HG03565 (cell line): ENCODE measurements at regions not wholly inside any gene's neighbourhood (a gene's known extent, or its start where the extent isn't known, plus 50 kb on each side); places are given as distances from the start of the nearest gene placed in this dataset.
"Not testable (repeated sequence)": the region's sequence is repeated elsewhere in the genome, so short reads cannot be mapped to it uniquely, and the experiment has no call there.

Source experiments
- ATAC-seq: cut with Tn5 transposase; IDR thresholded peaks from one replicate; pipeline ENCODE4 v1.9.1; 2021; ENCODE audit warnings: mild to moderate bottlenecking, moderate library complexity; ENCODE audit not compliant: unreplicated experiment

DNA sequence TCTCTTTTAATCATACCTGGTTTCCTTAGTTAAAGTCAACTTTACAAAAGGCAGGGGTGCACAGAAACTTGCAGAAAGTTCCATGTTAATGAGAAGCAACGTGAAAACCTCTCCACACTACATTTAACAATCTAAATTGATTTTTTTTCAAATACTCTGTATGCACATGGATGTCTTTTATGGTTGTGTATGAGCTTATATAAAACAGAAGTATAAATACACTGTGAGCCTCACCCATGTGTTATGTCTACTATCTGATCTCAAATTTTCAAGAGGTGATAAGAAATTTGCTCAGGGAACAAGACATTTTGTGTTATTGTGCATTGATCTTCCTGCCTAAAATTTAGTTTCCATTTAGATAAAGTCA, 617.6 kb downstream of the ADCYAP1 start:
- ATAC-seq, result no peak

DNA sequence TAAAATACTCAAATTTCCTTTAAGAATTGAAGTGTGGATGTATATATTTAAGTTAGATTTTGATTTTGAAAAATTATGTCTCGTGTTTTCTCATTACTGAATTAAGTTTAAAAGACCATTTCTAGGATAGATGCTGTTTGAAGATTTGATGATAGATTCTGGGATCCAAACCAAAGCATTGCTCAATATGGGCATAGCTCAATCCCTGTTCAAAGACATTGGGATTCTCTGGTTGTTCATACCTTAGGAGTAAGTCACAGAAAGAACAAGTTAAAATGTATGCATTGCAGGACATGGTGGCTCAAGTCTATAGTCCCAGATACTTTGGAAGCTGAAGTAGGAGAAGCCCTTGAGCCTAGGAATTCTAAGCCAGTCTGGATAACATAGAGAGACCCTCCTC, 622.3 kb downstream of the ADCYAP1 start:
- no peak for ATAC-seq

DNA sequence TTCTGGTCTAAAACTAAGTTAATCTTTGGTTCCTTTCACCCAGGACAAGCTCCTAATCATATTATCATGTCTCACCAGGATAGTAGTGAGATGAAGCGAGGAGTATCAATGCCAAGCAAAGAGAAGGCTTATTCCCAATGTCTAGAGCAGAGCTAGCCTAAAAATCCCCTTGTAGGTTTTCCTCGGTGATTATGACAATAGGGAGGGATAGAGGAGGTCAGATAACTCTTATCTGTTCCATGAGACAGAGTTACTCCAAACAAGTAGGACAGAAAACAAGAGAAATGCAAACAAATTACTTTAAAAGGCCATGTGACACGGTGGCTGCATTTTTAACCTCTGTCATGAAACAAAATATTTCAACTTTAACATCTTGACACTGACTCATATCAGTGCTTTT, 623.1 kb downstream of the ADCYAP1 start:
- no peak for ATAC-seq

DNA sequence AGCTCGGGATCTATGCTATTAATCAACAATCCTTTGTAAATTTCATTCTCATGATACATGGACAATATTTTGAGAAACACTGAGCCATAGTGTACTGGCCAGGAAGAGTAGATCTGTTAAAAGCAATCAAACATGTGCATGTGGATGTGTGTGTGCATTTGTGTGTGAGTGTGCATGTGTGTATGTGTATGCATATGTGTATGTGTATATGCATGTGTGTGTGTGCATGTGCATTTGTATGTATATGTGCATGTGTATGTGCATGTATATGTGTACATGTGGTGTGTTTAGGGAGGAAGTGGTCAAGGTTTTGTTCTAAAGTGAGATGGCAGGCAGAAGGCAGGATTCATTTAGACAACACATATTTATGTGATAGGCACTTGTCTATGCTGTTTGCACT, 623.8 kb downstream of the ADCYAP1 start:
- no peak for ATAC-seq

DNA sequence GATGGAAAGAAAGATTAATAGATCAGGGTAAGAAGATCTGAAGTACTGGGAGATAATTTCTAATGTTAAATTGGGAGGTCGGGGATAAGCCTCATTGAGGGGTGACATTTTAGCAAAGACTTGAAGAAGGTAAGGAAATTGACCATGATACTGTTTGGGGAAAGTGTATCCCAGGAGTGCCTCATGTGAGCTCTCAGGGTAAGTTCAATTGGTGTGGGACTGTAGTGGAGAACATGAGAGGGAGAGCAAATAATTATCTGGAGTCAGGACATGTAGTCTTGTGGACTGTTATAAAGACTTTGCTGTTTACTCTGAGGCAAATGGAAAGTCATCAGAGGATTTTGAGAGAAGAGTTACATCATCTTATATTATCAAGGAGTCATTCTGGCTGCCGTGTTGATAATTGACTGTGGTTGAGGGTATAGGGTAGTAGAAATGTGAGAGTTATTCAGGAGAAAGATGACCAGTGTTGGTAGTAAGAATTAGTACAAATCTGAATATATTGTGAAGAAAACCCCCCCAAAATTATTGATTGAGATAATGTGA, 624.4 kb downstream of the ADCYAP1 start:
- no peak for ATAC-seq

DNA sequence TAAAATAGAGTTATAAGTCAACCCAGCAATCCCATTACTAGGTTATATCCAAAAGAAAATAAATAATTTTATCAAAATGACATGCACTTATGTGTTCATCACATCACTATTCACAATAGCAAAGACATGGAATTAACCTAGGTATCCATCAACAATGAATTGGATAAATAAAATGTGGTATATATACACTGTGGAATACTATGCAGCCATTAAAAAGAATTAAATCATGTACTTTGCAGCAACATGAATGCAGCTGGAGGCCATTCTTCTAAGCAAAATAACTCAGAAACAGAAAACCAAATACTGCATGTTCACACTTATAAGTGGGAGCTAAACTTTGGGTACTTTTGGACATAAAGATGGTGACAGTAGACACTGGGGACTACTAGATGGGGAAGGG, 626.0 kb downstream of the ADCYAP1 start:
- ATAC-seq, result no peak

DNA sequence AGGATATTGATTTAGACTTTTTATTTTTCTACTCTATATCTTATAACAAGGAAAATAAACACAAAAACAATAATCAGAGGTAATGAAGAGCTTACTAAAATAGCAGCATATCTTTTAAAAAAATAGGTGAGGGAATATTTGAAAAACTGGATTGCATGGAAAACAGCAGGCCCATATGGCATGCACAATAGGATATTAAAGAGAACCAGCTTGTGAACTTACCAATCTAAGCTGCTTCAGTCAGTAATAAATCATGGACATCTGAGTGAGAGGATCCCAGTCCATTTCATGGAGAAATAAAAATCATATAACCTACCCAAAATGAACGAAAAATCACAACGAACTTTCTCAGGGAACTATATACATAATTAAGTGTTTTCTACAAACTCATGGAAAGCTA, 634.6 kb downstream of the ADCYAP1 start:
- no peak for ATAC-seq

DNA sequence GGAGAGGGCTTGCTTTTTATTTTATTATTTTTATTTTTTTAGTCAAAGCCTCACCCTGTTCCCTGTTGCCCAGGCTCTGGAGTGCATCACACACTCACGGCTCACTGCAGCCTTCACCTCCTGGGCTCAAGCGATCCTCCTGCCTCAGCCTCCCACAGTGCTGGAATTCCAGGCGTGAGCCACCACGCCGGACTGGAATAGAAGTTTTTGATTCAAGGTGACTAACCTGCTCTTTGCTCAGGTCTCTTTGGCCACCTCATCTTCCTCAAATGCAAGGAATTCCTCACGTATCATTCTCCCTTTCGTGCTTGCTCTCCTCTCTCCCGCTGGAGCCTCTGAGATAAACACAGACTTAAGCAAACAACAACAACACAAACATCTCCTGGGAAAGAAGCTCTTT, 636.8 kb downstream of the ADCYAP1 start:
- ATAC-seq, result no peak

DNA sequence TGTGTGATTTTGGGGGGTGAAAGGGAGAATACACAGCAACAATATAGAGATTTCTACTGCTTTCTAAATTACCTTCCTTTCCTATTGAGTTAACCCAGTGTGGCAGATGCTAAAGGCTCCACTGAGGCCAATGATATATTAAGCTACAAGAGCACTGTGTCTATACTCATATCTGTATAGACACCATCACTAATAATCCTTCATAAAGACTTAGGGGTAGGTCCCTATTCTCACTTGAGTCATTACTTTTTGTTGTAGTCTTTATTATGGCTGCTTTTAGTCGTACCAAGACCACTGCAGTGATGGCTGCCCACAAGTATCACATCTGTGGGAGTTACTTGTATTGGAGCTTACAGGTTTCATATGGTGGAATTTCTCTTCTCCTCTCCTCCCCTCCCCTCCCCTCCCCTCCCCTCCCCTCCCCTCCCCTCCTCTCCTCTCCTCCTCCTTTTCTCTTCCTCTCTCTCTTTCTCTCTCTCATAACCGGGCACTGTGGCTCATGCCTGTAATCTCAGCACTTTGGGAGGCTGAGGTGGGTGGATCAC, 637.6 kb downstream of the ADCYAP1 start:
- no peak for ATAC-seq

DNA sequence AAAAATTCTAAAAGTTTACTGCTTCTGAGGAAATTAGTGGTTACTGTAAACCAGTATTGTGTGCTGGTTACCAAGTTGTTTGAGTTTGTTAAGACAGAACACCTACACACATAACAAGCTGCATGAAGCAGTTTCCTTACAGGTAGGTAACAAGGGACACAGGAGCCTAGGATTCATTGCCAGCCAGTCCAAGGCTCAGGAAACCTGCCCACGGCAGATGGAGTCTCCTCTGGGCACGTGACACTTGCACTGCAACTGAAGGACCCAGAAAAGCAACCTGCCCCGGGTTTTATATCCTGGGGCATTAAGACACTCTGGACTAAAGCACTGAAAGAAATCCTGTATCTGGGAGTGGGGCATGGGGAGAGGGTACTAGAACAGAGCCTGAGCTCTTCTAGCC, 639.3 kb downstream of the ADCYAP1 start:
- ATAC-seq, result no peak

DNA sequence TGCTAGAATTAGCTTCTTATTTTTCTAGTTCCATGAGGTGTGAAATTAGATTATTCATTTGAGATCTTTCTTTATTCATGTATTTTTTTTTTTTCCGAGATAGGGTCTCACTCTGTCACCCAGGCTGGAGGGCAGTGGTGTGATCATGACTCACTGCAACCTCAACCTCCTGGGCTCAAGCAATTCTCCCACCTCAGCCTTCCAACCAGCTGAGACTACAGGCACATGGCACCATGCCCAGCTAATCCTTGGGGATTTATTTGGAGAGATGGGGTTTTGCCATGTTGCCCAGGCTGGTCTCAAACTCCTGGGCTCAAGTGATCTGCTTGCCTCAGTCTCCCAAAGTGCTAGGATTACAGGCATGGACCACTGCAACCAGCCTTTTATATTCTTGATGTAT, 653.0 kb downstream of the ADCYAP1 start:
- not testable (repeated sequence) for ATAC-seq

DNA sequence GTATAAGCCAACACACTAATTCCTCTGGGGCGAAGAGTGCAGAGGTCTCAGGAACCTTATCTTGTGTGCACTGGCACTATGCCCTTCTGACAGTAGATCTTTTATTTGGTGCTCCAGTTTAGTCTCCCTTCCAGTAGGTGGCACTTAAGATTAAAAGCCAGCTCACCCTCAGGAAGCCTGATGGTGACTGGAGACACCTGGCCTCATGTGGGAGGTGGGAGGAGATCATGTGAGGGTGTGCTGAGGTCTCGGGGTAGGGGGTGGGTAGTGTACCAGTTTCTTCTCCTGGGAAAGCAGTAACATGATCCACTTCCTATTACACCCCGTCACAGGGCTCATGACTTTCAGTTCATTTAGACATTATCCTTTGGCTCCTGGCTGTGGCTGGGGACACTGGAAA, 654.9 kb downstream of the ADCYAP1 start:
- no peak for ATAC-seq

DNA sequence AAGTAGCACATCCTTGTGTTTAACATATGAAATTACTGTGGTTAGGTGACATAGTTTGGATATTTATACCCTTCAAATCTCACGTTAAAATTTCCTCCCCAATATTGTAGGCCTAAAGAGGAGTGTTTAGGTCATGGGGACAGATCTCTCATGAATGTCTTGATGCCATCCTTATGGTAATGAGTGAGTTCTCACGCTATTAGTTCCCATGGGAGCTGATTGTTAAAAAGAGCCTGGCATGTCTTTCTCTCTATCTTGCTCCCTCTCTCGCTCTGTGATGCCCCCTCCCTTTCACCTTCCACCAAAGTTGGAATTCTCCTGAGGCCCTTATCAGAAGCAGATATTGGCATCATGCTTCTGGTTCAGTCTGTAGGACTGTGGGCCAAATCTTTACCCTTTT, 660.1 kb downstream of the ADCYAP1 start:
- no peak for ATAC-seq

DNA sequence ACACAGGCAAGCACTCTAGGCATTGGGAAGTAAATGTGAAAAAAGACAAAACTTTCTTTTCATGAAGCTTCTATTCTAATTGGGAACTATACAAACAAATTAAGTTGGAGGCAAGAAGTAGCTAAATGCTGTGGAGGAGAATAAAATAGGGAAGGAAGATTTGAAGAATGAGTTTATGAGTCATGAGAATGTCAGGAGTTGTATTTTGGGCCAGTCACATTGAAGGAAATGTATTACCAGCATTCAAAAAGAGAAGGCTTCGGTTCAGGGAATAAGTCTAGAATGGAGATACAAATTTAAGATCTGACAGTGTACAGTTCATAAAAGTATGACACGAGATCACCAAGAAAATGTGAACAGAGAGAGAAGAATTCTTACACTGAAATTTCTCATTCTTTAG, 666.5 kb downstream of the ADCYAP1 start:
- ATAC-seq, result no peak

DNA sequence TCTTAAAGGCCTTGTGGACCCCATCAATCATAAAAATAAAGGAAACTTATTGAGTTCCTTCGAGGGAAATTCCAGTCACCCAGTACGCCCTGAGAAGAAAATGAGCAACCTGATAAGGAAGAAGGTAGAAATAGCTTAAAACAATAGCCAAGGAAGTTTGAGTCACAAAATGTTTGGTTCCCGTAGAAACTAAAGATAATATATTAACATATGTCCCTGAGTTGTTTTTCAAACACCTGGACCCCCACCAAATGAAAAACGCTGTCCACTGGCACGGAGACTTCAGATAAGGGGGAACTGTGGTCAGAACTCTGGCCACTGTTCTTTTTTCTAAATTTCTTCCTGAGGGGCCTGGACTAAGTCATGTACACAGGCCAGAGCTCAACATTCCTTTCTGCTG, 669.1 kb downstream of the ADCYAP1 start:
- no peak for ATAC-seq

DNA sequence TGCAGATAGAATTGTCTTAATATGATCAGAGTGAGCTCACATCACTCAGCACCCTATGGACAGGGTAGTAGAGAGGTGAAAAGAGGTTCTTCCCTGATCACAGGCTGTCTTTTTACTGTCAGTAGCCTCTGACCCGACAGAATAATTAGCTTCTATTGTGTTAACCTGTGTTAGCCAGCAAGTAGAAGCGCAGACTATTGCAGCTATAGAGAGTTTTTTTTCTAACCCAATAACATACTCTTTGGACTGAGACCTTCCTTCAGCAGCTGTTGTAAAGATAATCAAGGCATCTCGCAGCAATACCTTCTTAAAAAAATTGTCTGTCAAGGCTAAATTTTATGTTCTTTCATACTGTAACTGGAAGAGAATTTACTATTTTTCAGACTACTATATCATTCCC, 670.4 kb downstream of the ADCYAP1 start:
- no peak for ATAC-seq

DNA sequence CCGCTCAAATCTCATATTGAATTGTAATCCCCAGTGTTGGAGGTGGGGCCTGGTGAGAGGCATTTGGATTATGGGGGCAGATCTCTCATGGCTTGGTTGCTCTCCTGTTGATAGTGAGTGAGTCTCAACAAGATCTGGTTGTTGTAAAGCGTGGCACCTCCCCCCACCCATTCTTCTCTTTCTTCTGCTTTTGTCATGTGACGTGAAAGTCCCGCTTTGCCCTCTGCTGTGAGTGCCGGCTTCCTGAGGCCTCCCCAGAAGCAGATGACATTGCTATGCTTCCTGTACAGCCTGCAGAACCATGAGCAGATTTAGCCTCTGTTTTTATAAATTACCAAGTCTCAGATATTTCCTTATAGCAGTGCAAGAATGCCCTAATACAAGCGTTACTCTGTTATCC, 673.8 kb downstream of the ADCYAP1 start:
- no peak for ATAC-seq

DNA sequence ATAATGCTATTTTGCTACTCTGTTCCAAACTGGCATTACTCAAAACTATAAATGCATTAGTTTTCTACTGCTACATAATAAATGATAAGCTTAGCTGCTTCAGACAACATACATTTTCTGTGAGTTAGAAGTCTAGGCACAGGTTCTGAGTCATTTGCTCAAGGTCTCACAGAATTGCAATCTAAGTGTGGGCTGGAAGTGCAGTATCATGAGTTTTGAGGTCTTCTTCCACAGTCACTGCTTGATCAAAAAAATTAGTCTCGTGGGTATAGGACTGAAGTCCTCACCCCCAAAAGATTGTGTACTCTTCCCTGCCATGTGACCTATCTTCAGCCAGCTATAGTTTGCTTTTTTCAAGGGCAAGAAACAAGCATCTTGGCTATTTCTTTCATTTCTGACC, 676.9 kb downstream of the ADCYAP1 start:
- ATAC-seq, result no peak

DNA sequence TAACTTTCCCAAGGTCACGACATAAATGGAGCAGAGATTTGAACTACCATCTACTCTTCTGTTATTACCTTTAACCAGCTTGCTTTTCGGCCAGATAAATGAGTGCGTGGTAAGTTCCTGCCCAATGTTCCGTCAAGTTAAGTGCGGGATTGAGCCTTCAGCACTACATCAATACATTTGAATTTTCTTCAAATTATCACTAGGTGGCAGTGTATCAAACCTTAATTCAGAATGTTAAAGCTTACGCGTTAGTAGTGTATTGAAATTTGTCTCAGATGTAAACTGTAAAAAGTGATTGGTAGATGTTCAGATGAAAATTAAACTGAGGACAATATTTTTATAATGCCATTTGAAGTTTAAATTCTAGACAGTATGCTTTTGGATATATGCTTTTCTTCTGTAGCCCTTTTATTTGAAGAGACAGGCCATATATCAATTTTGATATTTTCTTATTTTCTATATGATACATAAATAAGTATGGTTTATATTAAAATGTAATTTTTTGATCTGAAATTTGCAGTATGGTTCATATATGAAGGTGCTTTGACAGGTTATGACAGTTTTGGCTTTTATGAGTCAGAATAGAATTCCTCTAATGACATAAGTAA, 681.3 kb downstream of the ADCYAP1 start:
- ATAC-seq, result peak; percentile 90

DNA sequence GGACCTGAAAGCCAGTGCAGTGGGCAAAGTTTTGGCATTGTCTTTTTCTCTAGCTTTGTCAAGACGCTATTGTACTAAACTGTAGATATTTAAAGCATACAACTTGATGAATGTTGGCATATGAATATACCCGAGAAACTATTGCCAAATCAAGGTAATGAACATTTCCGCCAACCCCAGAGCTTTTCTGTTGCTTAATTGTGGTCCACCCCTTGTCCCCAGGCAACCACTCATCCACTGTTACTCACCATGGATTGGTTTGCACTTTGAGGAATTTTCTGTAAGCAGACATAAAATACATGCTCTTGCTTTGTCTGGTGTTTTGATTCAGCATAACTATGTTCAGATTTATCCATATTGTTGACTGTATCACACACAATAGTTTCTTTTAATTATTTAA, 688.4 kb downstream of the ADCYAP1 start:
- ATAC-seq, result no peak

DNA sequence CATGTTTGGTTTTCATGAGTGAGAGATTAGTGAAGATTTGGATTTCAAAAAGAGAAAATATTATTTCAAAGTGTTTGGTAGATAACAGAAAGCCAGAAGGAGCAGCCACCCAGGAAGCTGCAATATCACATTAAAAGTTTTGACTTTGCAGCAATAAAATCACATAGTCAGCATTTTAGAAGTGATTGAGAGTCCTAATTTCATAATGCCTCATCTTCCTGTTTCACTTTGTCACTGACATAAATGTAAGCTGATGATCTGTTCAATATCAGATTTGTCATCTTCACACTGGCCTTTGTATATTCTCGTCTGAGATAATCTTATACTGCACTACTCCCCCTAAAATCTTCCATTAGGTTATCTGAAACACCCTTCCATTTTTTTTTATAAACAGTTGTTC, 690.5 kb downstream of the ADCYAP1 start:
- no peak for ATAC-seq

DNA sequence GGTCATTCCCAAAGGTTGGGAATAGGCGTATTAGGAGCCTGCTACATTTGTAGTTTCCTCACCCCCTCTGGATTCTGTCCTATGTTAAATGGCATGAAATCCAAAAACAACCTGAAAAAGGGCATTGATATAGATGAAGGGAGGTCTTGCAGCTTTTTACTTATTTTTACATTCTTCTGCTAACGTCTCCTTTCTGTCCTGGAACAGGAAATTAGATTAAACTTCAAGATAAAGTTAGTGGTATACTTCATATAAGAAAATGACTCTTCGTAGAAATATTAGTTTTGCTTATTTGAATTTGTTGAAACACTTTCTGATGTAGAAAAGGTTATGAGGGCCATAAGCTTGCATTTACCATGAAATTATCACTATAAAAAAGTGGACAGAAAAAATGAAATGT, 694.5 kb downstream of the ADCYAP1 start:
- no peak for ATAC-seq

DNA sequence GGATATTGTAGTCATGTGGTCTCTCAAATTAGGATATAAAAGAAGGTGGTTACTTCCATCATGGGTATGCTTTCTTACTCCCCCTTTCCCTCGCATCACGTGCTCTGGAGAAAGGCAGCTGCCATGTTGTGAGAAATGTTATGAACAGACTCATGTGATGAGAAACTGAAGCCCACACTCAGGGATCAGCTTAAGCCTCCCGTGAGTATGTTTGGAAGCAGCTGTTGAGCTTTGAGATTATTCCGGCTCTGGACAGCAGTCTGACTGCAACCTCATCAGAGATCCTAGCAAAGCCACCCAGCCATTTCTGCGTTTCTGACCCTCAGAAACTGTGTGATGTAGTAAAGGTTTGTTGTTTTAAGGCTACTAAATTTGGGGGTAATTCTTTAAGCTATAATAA, 700.1 kb downstream of the ADCYAP1 start:
- no peak for ATAC-seq
